NT2/D1 (cell line): ENCODE measurements at regions not wholly inside any gene's neighbourhood (a gene's known extent, or its start where the extent isn't known, plus 50 kb on each side); places are given as distances from the start of the nearest gene placed in this dataset.

Source experiments
- SUZ12 ChIP-seq: IDR thresholded peaks from 2 replicates; pipeline ENCODE4 v1.6.1; 2011; ENCODE audit not compliant: insufficient read length, insufficient read depth; ENCODE audit errors: extremely low read depth
- YY1 ChIP-seq: IDR thresholded peaks from 2 replicates; pipeline ENCODE4 v1.6.1; 2011; ENCODE audit not compliant: insufficient read length, insufficient read depth
- ZNF274 ChIP-seq: IDR thresholded peaks from 2 replicates; pipeline ENCODE4 v1.6.1; 2011; ENCODE audit warnings: mild to moderate bottlenecking, low read depth, low read length

DNA sequence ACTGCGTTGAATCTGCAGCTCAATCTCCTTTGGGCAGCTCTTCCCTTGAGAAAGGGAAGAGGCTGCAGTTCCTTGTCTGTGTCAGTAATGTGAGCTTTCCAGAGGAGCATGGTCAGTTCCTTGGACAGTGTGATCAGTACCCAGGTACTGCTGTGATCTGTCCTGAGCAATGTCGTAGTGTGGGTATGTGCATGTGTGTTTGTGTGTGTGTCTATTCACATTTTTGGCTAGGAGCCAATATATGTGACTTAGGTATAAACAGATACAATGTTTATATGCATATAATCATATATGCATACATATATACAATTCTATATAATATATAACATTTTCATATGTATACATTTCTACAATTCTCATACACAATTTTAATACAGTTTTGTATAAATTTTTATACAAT, 85.4 kb upstream of the OLIG3 start:
- TF ChIP-seq SUZ12 (no peak), YY1 (no peak), ZNF274 (no peak)
